NCI-H1105 (cell line): ENCODE measurements at regions not wholly inside any gene's neighbourhood (a gene's known extent, or its start where the extent isn't known, plus 50 kb on each side); places are given as distances from the start of the nearest gene placed in this dataset.
A peak's percentile ranks its signal among the peaks of the same experiment; 100 is the strongest.

Source experiments
- DNase-seq: peaks from one replicate; lab custom pipeline; 2025; lab: John Stamatoyannopoulos, UW

- no peak for DNase-seq
Measured at GRCh38 chr10:15462253-15462897, 91.3 kb upstream of the FAM171A1 start.

- DNase-seq: no peak
Measured at GRCh38 chr10:15461353-15462108, 90.4 kb upstream of the FAM171A1 start.

GRCh38 chr10:15460661-15461060, 89.6 kb upstream of the FAM171A1 start:
- DNase-seq: no peak

DNA sequence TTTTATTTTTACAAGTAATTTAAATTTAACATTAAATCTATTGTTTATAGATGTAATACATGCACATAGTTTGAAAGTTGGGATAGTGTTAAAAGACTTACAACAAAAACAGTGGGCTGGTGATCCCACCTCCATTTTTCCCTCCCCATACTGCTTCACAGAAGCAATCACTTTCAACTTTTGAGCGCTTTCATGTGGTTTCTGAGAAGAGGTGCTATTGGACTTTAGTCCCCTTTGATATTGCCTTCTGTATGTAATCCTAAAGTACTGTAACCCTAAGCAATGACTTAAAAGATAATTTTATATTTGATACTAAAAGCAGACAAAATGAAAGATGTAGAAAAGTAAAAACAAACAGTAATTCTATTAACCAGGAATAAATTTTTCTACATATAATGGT, 88.1 kb upstream of the FAM171A1 start:
- DNase-seq: no peak

GRCh38 chr10:15457382-15457781, 86.3 kb upstream of the FAM171A1 start:
- no peak for DNase-seq

DNA sequence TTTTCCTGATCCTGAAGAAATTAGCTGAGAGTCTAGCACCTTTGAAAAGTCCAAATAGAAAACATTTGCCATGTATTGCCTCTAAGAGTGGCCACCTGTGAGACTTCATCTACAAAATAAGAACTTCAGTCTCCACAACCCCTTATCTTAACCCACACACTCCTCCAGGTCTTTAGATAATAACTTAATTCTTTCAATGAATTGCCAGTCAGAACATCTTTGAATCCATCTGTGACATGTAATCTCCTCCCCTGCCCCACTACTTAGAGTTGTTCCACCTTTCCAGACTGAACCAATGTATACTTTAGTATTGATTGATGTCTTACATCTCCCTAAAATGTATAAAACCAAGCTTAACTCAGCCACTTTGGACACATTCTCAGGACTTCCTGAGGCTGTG, 84.4 kb upstream of the FAM171A1 start:
- DNase-seq: no peak

- no peak for DNase-seq
Measured at GRCh38 chr10:15453926-15454325, 82.8 kb upstream of the FAM171A1 start.

DNA sequence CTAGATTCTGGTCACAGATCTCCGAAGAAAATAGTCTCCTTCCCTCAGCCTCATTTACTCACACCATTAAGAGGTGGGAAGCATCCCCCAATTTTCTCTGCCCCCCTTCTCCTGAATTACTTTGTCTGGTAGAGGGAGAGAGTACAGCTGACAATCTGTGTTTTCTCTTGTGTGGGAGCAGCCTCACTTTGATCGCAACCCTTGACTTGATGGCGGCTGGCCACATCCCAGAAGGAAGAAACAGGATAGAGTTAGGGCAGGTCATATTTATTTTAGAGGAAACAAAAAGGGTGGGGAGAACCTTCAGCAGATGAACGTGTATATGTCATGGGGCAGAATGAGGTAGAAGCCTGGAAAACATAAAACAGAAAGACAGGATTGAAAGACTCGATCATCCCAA, 82.4 kb upstream of the FAM171A1 start:
- DNase-seq: no peak

DNA sequence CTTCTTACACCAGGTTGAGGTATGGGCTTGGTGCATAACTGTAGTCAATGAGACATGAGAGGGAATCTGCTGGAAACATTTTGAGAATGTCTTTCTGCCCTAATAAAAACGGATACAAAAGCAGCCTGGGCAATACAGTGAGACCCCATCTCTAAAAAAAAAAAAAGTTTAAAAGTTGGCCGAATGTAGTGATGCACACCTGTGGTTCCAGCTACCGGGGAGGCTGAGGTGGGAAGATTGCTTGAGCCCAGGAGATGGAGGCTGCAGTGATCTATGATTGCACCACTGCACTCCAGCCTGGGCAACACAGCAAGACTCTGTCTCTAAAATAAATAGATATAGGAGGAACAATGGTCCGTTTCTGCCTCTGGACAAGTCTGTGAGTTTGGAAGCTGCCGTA, 81.5 kb upstream of the FAM171A1 start:
- DNase-seq: no peak

- DNase-seq: no peak
Measured at GRCh38 chr10:15451137-15452094, 80.3 kb upstream of the FAM171A1 start.

DNA sequence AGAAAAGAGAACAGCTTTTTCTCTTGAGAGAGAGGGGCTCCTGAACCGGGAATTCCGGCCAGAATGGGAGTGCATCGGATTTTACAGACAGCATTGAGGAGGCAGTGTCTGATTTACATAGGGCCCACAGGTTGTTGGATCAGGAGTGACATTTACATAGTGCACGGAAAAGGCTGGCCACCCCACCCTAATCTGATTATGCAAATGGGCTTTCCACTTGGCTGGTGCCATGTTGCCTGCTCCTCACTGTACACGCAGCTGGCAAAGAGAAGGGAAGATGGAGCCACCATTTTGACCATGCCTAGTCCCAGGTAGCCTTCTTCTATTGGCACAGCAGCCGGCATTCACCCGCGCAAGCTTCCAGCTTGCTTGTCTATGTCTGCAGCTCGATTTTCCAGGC, 77.5 kb upstream of the FAM171A1 start:
- DNase-seq: no peak

- no peak for DNase-seq
Measured at GRCh38 chr10:15445006-15445390, 73.9 kb upstream of the FAM171A1 start.

GRCh38 chr10:15444105-15445005, 73.3 kb upstream of the FAM171A1 start:
- no peak for DNase-seq

GRCh38 chr10:15442056-15442455, 71.0 kb upstream of the FAM171A1 start:
- DNase-seq: no peak

GRCh38 chr10:15440204-15440711, 69.2 kb upstream of the FAM171A1 start:
- no peak for DNase-seq

GRCh38 chr10:15439341-15439842, 68.3 kb upstream of the FAM171A1 start:
- DNase-seq: no peak

- no peak for DNase-seq
Measured at GRCh38 chr10:15436696-15437095, 65.6 kb upstream of the FAM171A1 start.

- DNase-seq: peak; percentile 44
Measured at GRCh38 chr10:15433850-15434537, 62.9 kb upstream of the FAM171A1 start.

- no peak for DNase-seq
Measured at GRCh38 chr10:15432266-15432665, 61.2 kb upstream of the FAM171A1 start.

DNA sequence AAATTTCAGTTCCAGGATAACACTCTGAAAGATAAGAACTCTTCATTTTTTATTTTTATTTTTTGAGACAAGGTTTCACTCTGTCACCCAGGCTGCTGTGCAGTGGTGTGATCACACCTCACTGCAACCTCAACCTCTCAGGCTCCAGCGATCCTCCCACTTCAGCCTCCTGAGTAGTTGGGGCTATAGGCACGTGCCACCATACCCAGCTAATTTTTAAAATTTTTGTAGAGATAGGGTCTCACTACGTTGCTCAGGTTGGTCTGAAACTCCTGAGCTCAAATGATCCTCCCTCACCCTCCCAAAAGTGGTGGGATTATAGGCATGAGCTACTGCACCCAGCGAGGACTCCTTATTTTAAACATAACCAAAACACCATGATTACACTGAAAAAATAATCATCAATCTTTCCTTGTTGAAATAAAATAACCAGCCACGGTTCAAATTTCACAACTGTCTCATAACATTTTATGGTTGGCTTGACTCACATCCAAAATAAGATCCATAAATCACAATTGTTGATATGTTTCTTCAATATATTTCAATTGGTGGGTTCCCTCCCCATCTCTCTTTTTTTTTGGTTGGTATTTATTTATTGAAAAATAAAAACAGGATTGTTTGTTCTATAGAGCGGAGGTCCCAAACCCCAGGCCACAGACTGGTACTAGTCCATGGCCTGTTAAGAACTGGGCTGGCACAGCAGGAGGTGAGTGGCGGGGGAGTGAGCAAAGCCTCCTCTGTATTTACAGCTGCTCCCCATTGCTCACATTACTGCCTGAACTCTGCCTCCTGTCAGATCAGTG, 60.1 kb upstream of the FAM171A1 start:
- DNase-seq: no peak
